ENCODE measurements at regions not wholly inside any gene's neighbourhood (a gene's known extent, or its start where the extent isn't known, plus 50 kb on each side); places are given as distances from the start of the nearest gene placed in this dataset. TPM values are rescaled to one million over a fixed set of nuclear protein-coding genes. Genes with fewer than 3 reads are reported as not detected.

- DNase-seq: no peak
- intact Hi-C loops (cut with DNase I): no loop called here
- WGBS, 2 donors: 73 to 87% methylated on average over 8 of the region's 8 CpGs
Observed at GRCh38 chr22:27697888-27698287, 103.7 kb downstream of the MN1 start.

More at GRCh38 chr22:27697888-27698287, 103.7 kb downstream of the MN1 start:
- Histone ChIP-seq H3K27me3 (no peaks in the 10 kb centered on the region), H3K36me3 (no peaks in the 10 kb centered on the region), H3K27ac (no peak overlapping the region), H3K9me3 (no peaks in the 10 kb centered on the region), H3K4me1 (no peaks in the 10 kb centered on the region), H3K4me3 (replicated peaks in 1 of 3) (no peak overlapping the region)
- TF ChIP-seq CTCF (IDR thresholded peaks at IDR 0.05) (no peak), POLR2A (IDR thresholded peaks at IDR 0.05) (no peak)

Small RNAs in the stretch of these regions (small RNA-seq; reads per million reads assigned to genes)
- gene RNU6-1066P: not detected
